Fibroblast of pulmonary artery (primary cell): ENCODE measurements at regions not wholly inside any gene's neighbourhood (a gene's known extent, or its start where the extent isn't known, plus 50 kb on each side); places are given as distances from the start of the nearest gene placed in this dataset.

ENCODE experiments used
- DNase-seq: peaks from one replicate; pipeline ENCODE4 v3.0.0-alpha.2; 2010; ENCODE audit warnings: low read depth
- H3K4me3 ChIP-seq: replicated peaks from 2 replicates; pipeline ENCODE4 v1.5.1; 2011; ENCODE audit warnings: low read depth, mild to moderate bottlenecking, control low read depth, low read length, moderate library complexity
- CTCF ChIP-seq: IDR thresholded peaks from 2 replicates; pipeline ENCODE4 v1.5.1; 2011; ENCODE audit warnings: mild to moderate bottlenecking, control low read depth, low read length, inconsistent platforms; ENCODE audit errors: missing control alignments

GRCh38 chr14:31947680-31948595 is 129.2 kb upstream of the ARHGAP5 start:
- no peak for TF ChIP-seq CTCF
- H3K4me3 ChIP-seq = no peak overlapping the region
- no peak for DNase-seq

GRCh38 chr14:31949709-31950108 is 127.4 kb upstream of the ARHGAP5 start:
- H3K4me3 ChIP-seq = no peak overlapping the region
- no peak for DNase-seq
- no peak for TF ChIP-seq CTCF

GRCh38 chr14:31950331-31950730 is 126.8 kb upstream of the ARHGAP5 start:
- TF ChIP-seq CTCF = no peak
- H3K4me3 ChIP-seq = no peak overlapping the region
- DNase-seq = no peak

GRCh38 chr14:31950764-31951637 is 126.1 kb upstream of the ARHGAP5 start:
- H3K4me3 ChIP-seq = no peak overlapping the region
- peak; percentile 38 for DNase-seq
- no peak for TF ChIP-seq CTCF

- no peak overlapping the region for H3K4me3 ChIP-seq
- no peak for DNase-seq
- no peak for TF ChIP-seq CTCF
Observed at GRCh38 chr14:31951638-31951964, 125.5 kb upstream of the ARHGAP5 start.

- H3K4me3 ChIP-seq = no peak overlapping the region
- DNase-seq = no peak
Observed at GRCh38 chr14:31952573-31952972, 124.5 kb upstream of the ARHGAP5 start.

More at GRCh38 chr14:31952573-31952972, 124.5 kb upstream of the ARHGAP5 start:
- no peak for TF ChIP-seq CTCF
